ENCODE measurements at regions not wholly inside any gene's neighbourhood (a gene's known extent, or its start where the extent isn't known, plus 50 kb on each side); places are given as distances from the start of the nearest gene placed in this dataset.

DNA sequence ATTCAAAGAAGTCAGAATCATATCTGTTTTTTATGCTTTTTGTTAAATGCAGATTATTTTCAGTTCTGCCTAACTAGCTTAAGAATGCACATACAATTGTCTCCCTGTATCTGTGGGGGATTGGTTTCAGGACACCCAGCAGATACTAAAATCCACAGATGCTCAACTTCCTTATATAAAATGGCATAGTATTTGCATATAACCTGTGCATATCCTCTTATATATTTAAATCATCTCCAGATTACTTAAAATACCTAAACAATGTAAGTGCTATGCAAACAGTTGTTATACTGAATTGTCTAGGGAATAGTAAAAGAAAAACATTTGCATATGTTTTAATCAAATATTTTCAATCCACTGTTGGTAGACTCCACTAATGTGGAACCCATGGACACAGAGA lies 279.4 kb downstream of the TMA16 start:
- Mint-ChIP-seq H3K27ac (no peak overlapping the region), H3K4me3 (ENCODE audit: low read depth) (no peak overlapping the region), H3K36me3 (ENCODE audit: insufficient read depth) (no peaks in the 10 kb centered on the region), H3K27me3 (no peaks in the 10 kb centered on the region), H3K9me3 (ENCODE audit: low read depth) (no peaks in the 10 kb centered on the region), H3K4me1 (ENCODE audit: low read depth) (peaks cover 1% of the 10 kb centered on the region)
- TF ChIP-seq CTCF (IDR thresholded peaks at IDR 0.05; ENCODE audit: unreplicated experiment): no peak
- no peak for DNase-seq (ENCODE audit: low spot score, unreplicated experiment)

DNA sequence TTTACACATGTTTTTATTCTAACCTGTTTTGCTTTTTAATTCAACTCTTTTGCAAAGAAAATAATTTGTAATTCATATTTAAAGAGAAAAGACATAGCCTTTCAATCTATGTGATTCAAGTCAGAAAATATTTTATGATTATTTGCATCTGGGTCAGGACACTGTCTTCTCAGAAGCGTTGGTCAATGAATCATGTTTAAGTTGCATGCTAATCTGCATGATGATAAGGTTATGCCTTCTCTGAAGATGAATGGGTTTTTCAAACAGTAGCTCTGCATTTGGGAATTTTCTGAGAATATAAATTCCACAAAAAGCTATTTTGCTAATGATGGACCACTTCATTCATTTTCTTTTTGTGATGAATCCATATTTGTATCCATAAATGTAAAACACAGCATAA lies 282.5 kb downstream of the TMA16 start:
- TF ChIP-seq CTCF (IDR thresholded peaks at IDR 0.05; ENCODE audit: unreplicated experiment): no peak
- Mint-ChIP-seq H3K4me1 (ENCODE audit: low read depth) (peaks cover 1% of the 10 kb centered on the region), H3K27me3 (no peaks in the 10 kb centered on the region), H3K9me3 (ENCODE audit: low read depth) (no peaks in the 10 kb centered on the region), H3K4me3 (ENCODE audit: low read depth) (no peak overlapping the region), H3K36me3 (ENCODE audit: insufficient read depth) (no peaks in the 10 kb centered on the region), H3K27ac (no peak overlapping the region)
- DNase-seq (ENCODE audit: low spot score, unreplicated experiment): no peak

GRCh38 chr4:163781726-163782125 lies 287.2 kb downstream of the TMA16 start:
- H3K36me3 Mint-ChIP-seq (ENCODE audit: insufficient read depth): no peaks in the 10 kb centered on the region
- no peak overlapping the region for H3K4me3 Mint-ChIP-seq (ENCODE audit: low read depth)
- peaks cover 11% of the 10 kb centered on the region for H3K9me3 Mint-ChIP-seq (ENCODE audit: low read depth)
- TF ChIP-seq CTCF (IDR thresholded peaks at IDR 0.05; ENCODE audit: unreplicated experiment): no peak
- H3K27me3 Mint-ChIP-seq: no peaks in the 10 kb centered on the region
- H3K4me1 Mint-ChIP-seq (ENCODE audit: low read depth): no peaks in the 10 kb centered on the region
- no peak overlapping the region for H3K27ac Mint-ChIP-seq
- DNase-seq (ENCODE audit: low spot score, unreplicated experiment): no peak

GRCh38 chr4:163790231-163790630 lies 295.7 kb downstream of the TMA16 start:
- Mint-ChIP-seq H3K4me1 (ENCODE audit: low read depth) (peaks cover 2% of the 10 kb centered on the region), H3K27me3 (no peaks in the 10 kb centered on the region), H3K36me3 (ENCODE audit: insufficient read depth) (no peaks in the 10 kb centered on the region)

DNA sequence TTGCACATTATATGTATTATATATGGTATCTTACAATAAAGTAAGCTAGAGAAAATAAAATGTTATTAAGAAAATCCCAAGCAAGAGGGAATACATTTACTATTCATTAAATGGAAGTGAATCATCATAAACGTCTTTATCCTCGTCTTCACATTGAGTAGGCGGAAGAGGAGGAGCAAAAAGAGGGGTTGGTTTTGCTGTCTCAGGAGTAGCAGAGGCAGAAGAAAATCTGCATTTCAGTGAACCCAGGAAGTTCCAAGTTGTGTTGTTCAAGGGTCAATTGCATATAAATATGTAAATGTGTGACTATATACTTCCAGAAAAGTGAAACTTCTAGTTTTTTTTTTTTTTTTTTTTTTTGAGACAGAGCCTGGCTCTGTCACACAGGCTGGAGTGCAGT lies 301.4 kb downstream of the TMA16 start:
- Mint-ChIP-seq H3K4me1 (ENCODE audit: low read depth) (peaks cover 2% of the 10 kb centered on the region), H3K27me3 (no peaks in the 10 kb centered on the region), H3K27ac (no peak overlapping the region), H3K9me3 (ENCODE audit: low read depth) (no peaks in the 10 kb centered on the region), H3K36me3 (ENCODE audit: insufficient read depth) (no peaks in the 10 kb centered on the region), H3K4me3 (ENCODE audit: low read depth) (no peak overlapping the region)
- DNase-seq (ENCODE audit: low spot score, unreplicated experiment): no peak
- TF ChIP-seq CTCF (IDR thresholded peaks at IDR 0.05; ENCODE audit: unreplicated experiment): no peak

More at GRCh38 chr4:163790231-163790630, 295.7 kb downstream of the TMA16 start:
- Mint-ChIP-seq H3K9me3 (ENCODE audit: low read depth) (no peaks in the 10 kb centered on the region), H3K27ac (no peak overlapping the region), H3K4me3 (ENCODE audit: low read depth) (no peak overlapping the region)
- no peak for TF ChIP-seq CTCF (IDR thresholded peaks at IDR 0.05; ENCODE audit: unreplicated experiment)
- no peak for DNase-seq (ENCODE audit: low spot score, unreplicated experiment)
